ENCODE measurements at regions not wholly inside any gene's neighbourhood (a gene's known extent, or its start where the extent isn't known, plus 50 kb on each side); places are given as distances from the start of the nearest gene placed in this dataset.

- Histone ChIP-seq H3K27me3 (no peaks in the 10 kb centered on the region), H4K20me1 (ENCODE audit: insufficient read depth, poor library complexity, severe bottlenecking) (no peaks in the 10 kb centered on the region), H3K9me3 (ENCODE audit: low read depth) (no peaks in the 10 kb centered on the region), H3K36me3 (replicated peaks; ENCODE audit: insufficient read depth, low read depth) (no peaks in the 10 kb centered on the region), H3K79me2 (no peaks in the 10 kb centered on the region), H3K9me2 (replicated peaks; ENCODE audit: insufficient read depth) (no peaks in the 10 kb centered on the region), H3K27ac (no peak overlapping the region), H3K4me3 (no peak overlapping the region), H2AFZ (no peak overlapping the region), H3K4me2 (no peak overlapping the region), H3K4me1 (ENCODE audit: insufficient read depth) (peaks cover 4% of the 10 kb centered on the region)
- WGBS (ENCODE audit: low lambda C conversion rate, missing lambda C conversion rate): 92% methylated on average over 5 of the region's 5 CpGs
- TF ChIP-seq EZH2 (IDR thresholded peaks at IDR 0.05; ENCODE audit: borderline replicate concordance): no peak
- no peak for TF ChIP-seq CTCF (IDR thresholded peaks at IDR 0.05; ENCODE audit: poor library complexity)
- no peak for TF ChIP-seq EZH2phosphoT487 (IDR thresholded peaks at IDR 0.05; ENCODE audit: low read depth, severe bottlenecking, unreplicated experiment)
- DNase-seq (ENCODE audit: low spot score): no peak
Measured at GRCh38 chr1:222334026-222334680, 213.8 kb downstream of the HHIPL2 start.

- no peak overlapping the region for H3K4me3 ChIP-seq
- H3K9me3 ChIP-seq (ENCODE audit: low read depth): no peaks in the 10 kb centered on the region
- no peaks in the 10 kb centered on the region for H3K79me2 ChIP-seq
- no peaks in the 10 kb centered on the region for H3K9me2 ChIP-seq (replicated peaks; ENCODE audit: insufficient read depth)
- TF ChIP-seq EZH2 (IDR thresholded peaks at IDR 0.05; ENCODE audit: borderline replicate concordance) (no peak), CTCF (IDR thresholded peaks at IDR 0.05; ENCODE audit: poor library complexity) (no peak), EZH2phosphoT487 (IDR thresholded peaks at IDR 0.05; ENCODE audit: low read depth, severe bottlenecking, unreplicated experiment) (no peak)
- H3K36me3 ChIP-seq (replicated peaks; ENCODE audit: insufficient read depth, low read depth): no peaks in the 10 kb centered on the region
- no peak overlapping the region for H3K4me2 ChIP-seq
- H3K4me1 ChIP-seq (ENCODE audit: insufficient read depth): peaks cover 4% of the 10 kb centered on the region
- no peak for DNase-seq (ENCODE audit: low spot score)
- peak overlapping the region; percentile 75 for H3K27ac ChIP-seq
- H3K27me3 ChIP-seq: no peaks in the 10 kb centered on the region
- H2AFZ ChIP-seq: no peak overlapping the region
- H4K20me1 ChIP-seq (ENCODE audit: insufficient read depth, poor library complexity, severe bottlenecking): no peaks in the 10 kb centered on the region
Measured at GRCh38 chr1:222331765-222332164, 216.1 kb downstream of the HHIPL2 start.

- Histone ChIP-seq H3K4me1 (ENCODE audit: insufficient read depth) (peaks cover 4% of the 10 kb centered on the region), H4K20me1 (ENCODE audit: insufficient read depth, poor library complexity, severe bottlenecking) (no peaks in the 10 kb centered on the region), H3K27ac (peak overlapping the region; percentile 75), H3K4me3 (no peak overlapping the region), H3K4me2 (no peak overlapping the region), H3K79me2 (no peaks in the 10 kb centered on the region), H3K9me2 (replicated peaks; ENCODE audit: insufficient read depth) (no peaks in the 10 kb centered on the region), H3K9me3 (ENCODE audit: low read depth) (no peaks in the 10 kb centered on the region), H2AFZ (no peak overlapping the region), H3K36me3 (replicated peaks; ENCODE audit: insufficient read depth, low read depth) (no peaks in the 10 kb centered on the region), H3K27me3 (no peaks in the 10 kb centered on the region)
- DNase-seq (ENCODE audit: low spot score): peak; percentile 53
- 41% methylated on average over 1 of the region's 1 CpG for WGBS (ENCODE audit: low lambda C conversion rate, missing lambda C conversion rate)
- no peak for TF ChIP-seq CTCF (IDR thresholded peaks at IDR 0.05; ENCODE audit: poor library complexity)
- TF ChIP-seq EZH2phosphoT487 (IDR thresholded peaks at IDR 0.05; ENCODE audit: low read depth, severe bottlenecking, unreplicated experiment): no peak
- no peak for TF ChIP-seq EZH2 (IDR thresholded peaks at IDR 0.05; ENCODE audit: borderline replicate concordance)
Measured at GRCh38 chr1:222331340-222331739, 216.6 kb downstream of the HHIPL2 start.

All from hepatocyte (in vitro differentiated cells).